SK-N-SH treated with all-trans-retinoic acid at 6 μM for 48 hours (cell line): ENCODE measurements at regions not wholly inside any gene's neighbourhood (a gene's known extent, or its start where the extent isn't known, plus 50 kb on each side); places are given as distances from the start of the nearest gene placed in this dataset.
"Not testable (repeated sequence)": the region's sequence is repeated elsewhere in the genome, so short reads cannot be mapped to it uniquely, and the experiment has no call there.

Experiments
- ATAC-seq: fragments of 200-7000 bp; cut with Tn5 transposase; 3 replicates; pipeline ENCODE4 v1.9.1; 2020; ENCODE audit warnings: mild to moderate bottlenecking, moderate library complexity
- BACH2 ChIP-seq: fragments of 250-450 bp; sonication (Bioruptor Pico); IDR thresholded peaks from 2 replicates; pipeline ENCODE4 v1.9.0; 2021; ENCODE audit warnings: mild to moderate bottlenecking, borderline replicate concordance
- CSDC2 ChIP-seq: fragments of 250-450 bp; sonication (Bioruptor Pico); IDR thresholded peaks from 2 replicates; pipeline ENCODE4 v1.5.0; 2020; ENCODE audit warnings: mild to moderate bottlenecking, moderate library complexity
- ESRRG ChIP-seq: fragments of 250-450 bp; sonication (Bioruptor Pico); IDR thresholded peaks from 2 replicates; pipeline ENCODE4 v1.6.1; 2021; ENCODE audit warnings: mild to moderate bottlenecking
- GLIS3 ChIP-seq: fragments of 250-450 bp; sonication (Bioruptor Pico); IDR thresholded peaks from 2 replicates; pipeline ENCODE4 v1.5.0; 2020; ENCODE audit warnings: mild to moderate bottlenecking, moderate library complexity
- OSR1 ChIP-seq: fragments of 250-450 bp; sonication (Bioruptor Pico); IDR thresholded peaks from 2 replicates; pipeline ENCODE4 v1.8.0; 2022; ENCODE audit warnings: moderate library complexity, mild to moderate bottlenecking, inconsistent platforms
- PATZ1 ChIP-seq: fragments of 250-450 bp; sonication (Bioruptor Pico); IDR thresholded peaks from 2 replicates; pipeline ENCODE4 v1.8.0; 2020; ENCODE audit warnings: mild to moderate bottlenecking, moderate library complexity, borderline replicate concordance
- POU6F1 ChIP-seq: fragments of 250-450 bp; sonication (Bioruptor Pico); IDR thresholded peaks from 2 replicates; pipeline ENCODE4 v1.8.0; 2021; ENCODE audit warnings: low read depth, mild to moderate bottlenecking, moderate library complexity, borderline replicate concordance
- PPARA ChIP-seq: fragments of 250-450 bp; sonication (Bioruptor Pico); IDR thresholded peaks from 2 replicates; pipeline ENCODE4 v1.5.0; 2020; ENCODE audit warnings: mild to moderate bottlenecking, borderline replicate concordance
- RARB ChIP-seq: fragments of 250-450 bp; sonication (Bioruptor Pico); IDR thresholded peaks from 2 replicates; pipeline ENCODE4 v1.8.0; 2021; ENCODE audit warnings: mild to moderate bottlenecking, moderate library complexity
- SNAI2 ChIP-seq: fragments of 250-450 bp; sonication (Bioruptor Pico); IDR thresholded peaks from 2 replicates; pipeline ENCODE4 v1.5.0; 2020; ENCODE audit warnings: mild to moderate bottlenecking, moderate library complexity
- TCF4 ChIP-seq: fragments of 250-450 bp; sonication (Bioruptor Pico); IDR thresholded peaks from 2 replicates; pipeline ENCODE4 v1.8.0; 2021; ENCODE audit warnings: mild to moderate bottlenecking, moderate library complexity, borderline replicate concordance
- TOX ChIP-seq: fragments of 250-450 bp; sonication (Bioruptor Pico); IDR thresholded peaks from 2 replicates; pipeline ENCODE4 v1.8.0; 2021; ENCODE audit warnings: mild to moderate bottlenecking, moderate library complexity, borderline replicate concordance
- TSHZ2 ChIP-seq: fragments of 250-450 bp; sonication (Bioruptor Pico); IDR thresholded peaks from 2 replicates; pipeline ENCODE4 v1.5.0; 2020; ENCODE audit warnings: mild to moderate bottlenecking, moderate library complexity
- ZC3H10 ChIP-seq: fragments of 250-450 bp; sonication (Bioruptor Pico); IDR thresholded peaks from 2 replicates; pipeline ENCODE4 v1.5.1; 2021; ENCODE audit warnings: mild to moderate bottlenecking, moderate library complexity
- ZFP3 ChIP-seq: fragments of 250-450 bp; sonication (Bioruptor Pico); IDR thresholded peaks from 2 replicates; pipeline ENCODE4 v1.5.0; 2020; ENCODE audit warnings: mild to moderate bottlenecking, moderate library complexity
- ZFP30 ChIP-seq: fragments of 450-650 bp; formaldehyde crosslinking; IDR thresholded peaks from 2 replicates; pipeline ENCODE4 v1.5.0; 2022; ENCODE audit warnings: mild to moderate bottlenecking, moderate library complexity
- ZNF565 ChIP-seq: fragments of 450-650 bp; formaldehyde crosslinking; conservative IDR thresholded peaks from 2 replicates; pipeline ENCODE4 v1.5.0; 2020; ENCODE audit warnings: low read depth, mild to moderate bottlenecking, moderate library complexity
- ZNF70 ChIP-seq: fragments of 450-650 bp; formaldehyde crosslinking; IDR thresholded peaks from 2 replicates; pipeline ENCODE4 v1.5.0; 2020; ENCODE audit warnings: mild to moderate bottlenecking, moderate library complexity
- ZNF8 ChIP-seq: fragments of 450-650 bp; formaldehyde crosslinking; IDR thresholded peaks from 2 replicates; pipeline ENCODE4 v1.5.0; 2020; ENCODE audit warnings: mild to moderate bottlenecking, moderate library complexity
- TF ChIP-seq, protein P1 (sequence below): fragments of 250-450 bp; sonication (Bioruptor Pico); IDR thresholded peaks from 2 replicates; pipeline ENCODE4 v1.5.1; 2020; ENCODE audit warnings: low read depth, mild to moderate bottlenecking, moderate library complexity
- TF ChIP-seq, protein P2 (sequence below): fragments of 250-450 bp; sonication (Bioruptor Pico); IDR thresholded peaks from 2 replicates; pipeline ENCODE4 v1.5.1; 2021; ENCODE audit warnings: mild to moderate bottlenecking, moderate library complexity

DNA sequence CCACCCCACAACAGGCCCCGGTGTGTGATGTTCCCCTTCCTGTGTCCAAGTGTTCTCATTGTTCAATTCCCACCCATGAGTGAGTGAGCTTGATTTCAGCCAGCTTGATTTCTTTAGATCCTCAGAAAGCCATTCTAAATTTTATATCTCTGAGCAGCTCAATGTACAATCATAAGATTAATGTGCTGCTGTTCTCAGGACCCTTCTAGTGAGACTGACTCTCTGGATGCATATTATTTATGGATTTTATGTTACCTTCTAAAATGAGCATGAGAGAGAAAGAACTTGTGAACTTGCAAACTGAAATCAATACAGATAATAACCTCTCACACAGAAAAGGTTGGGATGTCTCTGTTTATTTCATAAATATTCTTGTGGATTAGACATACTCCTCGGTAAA is 1133.5 kb upstream of the TMPRSS15 start:
- no peak for TF ChIP-seq ZNF565 (CRISPR knock-in tag)
- no peak for TF ChIP-seq SNAI2 (CRISPR knock-in tag)
- TF ChIP-seq, protein P1, sequence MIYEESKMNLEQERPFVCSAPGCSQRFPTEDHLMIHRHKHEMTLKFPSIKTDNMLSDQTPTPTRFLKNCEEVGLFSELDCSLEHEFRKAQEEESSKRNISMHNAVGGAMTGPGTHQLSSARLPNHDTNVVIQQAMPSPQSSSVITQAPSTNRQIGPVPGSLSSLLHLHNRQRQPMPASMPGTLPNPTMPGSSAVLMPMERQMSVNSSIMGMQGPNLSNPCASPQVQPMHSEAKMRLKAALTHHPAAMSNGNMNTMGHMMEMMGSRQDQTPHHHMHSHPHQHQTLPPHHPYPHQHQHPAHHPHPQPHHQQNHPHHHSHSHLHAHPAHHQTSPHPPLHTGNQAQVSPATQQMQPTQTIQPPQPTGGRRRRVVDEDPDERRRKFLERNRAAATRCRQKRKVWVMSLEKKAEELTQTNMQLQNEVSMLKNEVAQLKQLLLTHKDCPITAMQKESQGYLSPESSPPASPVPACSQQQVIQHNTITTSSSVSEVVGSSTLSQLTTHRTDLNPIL (CRISPR knock-in tag): no peak
- no peak for TF ChIP-seq ZC3H10
- no peak for TF ChIP-seq GLIS3 (CRISPR knock-in tag)
- no peak for TF ChIP-seq TCF4
- TF ChIP-seq ZFP30 (CRISPR knock-in tag): no peak
- TF ChIP-seq OSR1 (CRISPR knock-in tag): no peak
- TF ChIP-seq TOX (CRISPR knock-in tag): no peak
- no peak for TF ChIP-seq TSHZ2 (CRISPR knock-in tag)
- no peak for TF ChIP-seq ZNF8
- no peak for TF ChIP-seq RARB (CRISPR knock-in tag)
- no peak for TF ChIP-seq CSDC2 (CRISPR knock-in tag)
- TF ChIP-seq ZNF70: no peak
- no peak for TF ChIP-seq PATZ1
- no peak for TF ChIP-seq ZFP3 (CRISPR knock-in tag)
- no peak for TF ChIP-seq POU6F1 (CRISPR knock-in tag)
- no peak for TF ChIP-seq ESRRG (CRISPR knock-in tag)
- TF ChIP-seq BACH2: no peak
- TF ChIP-seq PPARA (CRISPR knock-in tag): no peak
- no peak for ATAC-seq

DNA sequence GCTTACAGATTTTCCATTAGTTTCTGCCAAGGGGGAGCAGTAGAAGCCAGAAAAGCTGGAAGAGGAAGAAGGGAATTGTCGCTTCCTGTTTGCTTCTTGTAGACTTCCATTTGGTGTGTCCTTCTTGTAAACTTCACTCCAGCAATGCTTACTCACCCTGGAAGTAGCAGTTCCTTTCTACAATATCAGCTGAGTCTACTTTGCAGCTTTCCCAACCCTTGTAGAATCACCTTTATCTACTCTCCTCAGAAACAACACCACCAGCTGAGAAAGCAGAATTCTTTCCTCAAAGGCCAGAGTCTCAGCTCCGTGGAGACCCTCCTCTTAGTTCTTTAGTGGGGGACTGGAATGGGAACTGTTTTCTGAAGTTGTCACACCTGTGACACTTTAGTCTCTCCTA is 1136.7 kb upstream of the TMPRSS15 start:
- ATAC-seq: no peak
- TF ChIP-seq, protein P2, sequence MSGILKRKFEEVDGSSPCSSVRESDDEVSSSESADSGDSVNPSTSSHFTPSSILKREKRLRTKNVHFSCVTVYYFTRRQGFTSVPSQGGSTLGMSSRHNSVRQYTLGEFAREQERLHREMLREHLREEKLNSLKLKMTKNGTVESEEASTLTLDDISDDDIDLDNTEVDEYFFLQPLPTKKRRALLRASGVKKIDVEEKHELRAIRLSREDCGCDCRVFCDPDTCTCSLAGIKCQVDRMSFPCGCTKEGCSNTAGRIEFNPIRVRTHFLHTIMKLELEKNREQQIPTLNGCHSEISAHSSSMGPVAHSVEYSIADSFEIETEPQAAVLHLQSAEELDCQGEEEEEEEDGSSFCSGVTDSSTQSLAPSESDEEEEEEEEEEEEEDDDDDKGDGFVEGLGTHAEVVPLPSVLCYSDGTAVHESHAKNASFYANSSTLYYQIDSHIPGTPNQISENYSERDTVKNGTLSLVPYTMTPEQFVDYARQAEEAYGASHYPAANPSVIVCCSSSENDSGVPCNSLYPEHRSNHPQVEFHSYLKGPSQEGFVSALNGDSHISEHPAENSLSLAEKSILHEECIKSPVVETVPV (CRISPR knock-in tag): no peak
- no peak for TF ChIP-seq RARB (CRISPR knock-in tag)
- no peak for TF ChIP-seq PATZ1
- no peak for TF ChIP-seq ZNF565 (CRISPR knock-in tag)
- no peak for TF ChIP-seq PPARA (CRISPR knock-in tag)
- no peak for TF ChIP-seq TOX (CRISPR knock-in tag)

DNA sequence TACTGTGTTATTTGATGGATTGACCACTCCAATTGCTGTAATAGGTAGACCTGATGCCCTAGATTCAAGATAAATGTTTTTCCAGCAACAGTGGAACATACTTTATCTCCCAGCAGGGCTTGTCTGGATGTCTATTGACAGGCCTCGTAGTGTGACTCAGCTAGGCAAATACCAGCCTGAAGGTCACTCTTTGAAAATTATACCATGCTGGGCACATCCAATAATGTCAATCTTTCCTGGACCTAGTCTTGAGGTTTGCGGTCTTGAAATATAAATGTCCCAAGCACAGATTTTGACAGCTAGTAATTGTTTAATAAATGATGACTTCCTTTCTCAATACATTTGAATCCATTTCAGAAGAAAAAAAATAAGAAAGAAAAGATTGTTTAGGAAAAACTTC is 1138.0 kb upstream of the TMPRSS15 start:
- TF ChIP-seq TSHZ2 (CRISPR knock-in tag): no peak
- no peak for TF ChIP-seq TOX (CRISPR knock-in tag)
- no peak for TF ChIP-seq BACH2
- TF ChIP-seq CSDC2 (CRISPR knock-in tag): no peak
- no peak for TF ChIP-seq ZNF70
- TF ChIP-seq, protein P2 (CRISPR knock-in tag): no peak
- ATAC-seq: no peak

- ATAC-seq: not testable (repeated sequence)
Observed at GRCh38 chr21:19544493-19544892, 1140.9 kb upstream of the TMPRSS15 start.
